Bronchial epithelial cell (primary cell): ENCODE measurements at regions not wholly inside any gene's neighbourhood (a gene's known extent, or its start where the extent isn't known, plus 50 kb on each side); places are given as distances from the start of the nearest gene placed in this dataset.
"Not testable (repeated sequence)": the region's sequence is repeated elsewhere in the genome, so short reads cannot be mapped to it uniquely, and the experiment has no call there.

Experiments
- DNase-seq: peaks from one replicate; pipeline ENCODE4 v3.0.0-alpha.2; 2010; ENCODE audit warnings: low read depth
- FAIRE-seq: peaks from 2 replicates; lab custom pipeline; 2011; peaks lifted over from hg19 to GRCh38; lab: Jason Lieb, UNC
- H3K27me3 ChIP-seq: 2 replicates; pipeline ENCODE4 v1.5.1; 2011; ENCODE audit warnings: low read length; ENCODE audit not compliant: control insufficient read depth, insufficient read depth
- H3K36me3 ChIP-seq: 2 replicates; pipeline ENCODE4 v1.5.1; 2011; ENCODE audit warnings: low read length; ENCODE audit not compliant: control insufficient read depth, insufficient read depth
- H3K4me3 ChIP-seq: 2 replicates; pipeline ENCODE4 v1.5.1; 2011; ENCODE audit warnings: mild to moderate bottlenecking, low read depth, low read length, control low read depth
- CTCF ChIP-seq: IDR thresholded peaks from 2 replicates; pipeline ENCODE4 v1.5.1; 2011; ENCODE audit warnings: mild to moderate bottlenecking, moderate library complexity, low read length, control low read depth, inconsistent platforms; ENCODE audit not compliant: insufficient read depth, severe bottlenecking

- no peaks in the 10 kb centered on the region for H3K36me3 ChIP-seq
- FAIRE-seq (no peak), DNase-seq (no peak)
- no peak overlapping the region for H3K4me3 ChIP-seq
- TF ChIP-seq CTCF: no peak
- no peaks in the 10 kb centered on the region for H3K27me3 ChIP-seq
Measured at GRCh38 chr4:33841120-33841519, 2403.2 kb downstream of the ARAP2 start.

- Histone ChIP-seq H3K4me3 (no peak overlapping the region), H3K36me3 (no peaks in the 10 kb centered on the region), H3K27me3 (no peaks in the 10 kb centered on the region)
- FAIRE-seq: peak; percentile 13
- TF ChIP-seq CTCF: no peak
- no peak for DNase-seq
Measured at GRCh38 chr4:33850371-33850902, 2393.9 kb downstream of the ARAP2 start.

GRCh38 chr4:33853670-33854069, 2390.6 kb downstream of the ARAP2 start:
- not testable (repeated sequence) for FAIRE-seq

GRCh38 chr4:33864290-33864859, 2379.9 kb downstream of the ARAP2 start:
- Histone ChIP-seq H3K36me3 (no peaks in the 10 kb centered on the region), H3K4me3 (no peak overlapping the region), H3K27me3 (no peaks in the 10 kb centered on the region)
- DNase-seq: no peak
- no peak for FAIRE-seq
- no peak for TF ChIP-seq CTCF

More at GRCh38 chr4:33853670-33854069, 2390.6 kb downstream of the ARAP2 start:
- not testable (repeated sequence) for H3K36me3 ChIP-seq, DNase-seq, H3K4me3 ChIP-seq, H3K27me3 ChIP-seq

GRCh38 chr4:33873791-33874190, 2370.5 kb downstream of the ARAP2 start:
- TF ChIP-seq CTCF: no peak
- FAIRE-seq: no peak
- Histone ChIP-seq H3K27me3 (no peaks in the 10 kb centered on the region), H3K36me3 (no peaks in the 10 kb centered on the region), H3K4me3 (no peak overlapping the region)
- no peak for DNase-seq

GRCh38 chr4:33878710-33879109, 2365.6 kb downstream of the ARAP2 start:
- FAIRE-seq (no peak), DNase-seq (no peak)
- TF ChIP-seq CTCF: no peak
- Histone ChIP-seq H3K4me3 (no peak overlapping the region), H3K27me3 (no peaks in the 10 kb centered on the region), H3K36me3 (no peaks in the 10 kb centered on the region)
